ENCODE measurements at regions not wholly inside any gene's neighbourhood (a gene's known extent, or its start where the extent isn't known, plus 50 kb on each side); places are given as distances from the start of the nearest gene placed in this dataset.

- no peak for DNase-seq
Measured at GRCh38 chr6:163663575-163663974, 249.1 kb downstream of the QKI start.

DNA sequence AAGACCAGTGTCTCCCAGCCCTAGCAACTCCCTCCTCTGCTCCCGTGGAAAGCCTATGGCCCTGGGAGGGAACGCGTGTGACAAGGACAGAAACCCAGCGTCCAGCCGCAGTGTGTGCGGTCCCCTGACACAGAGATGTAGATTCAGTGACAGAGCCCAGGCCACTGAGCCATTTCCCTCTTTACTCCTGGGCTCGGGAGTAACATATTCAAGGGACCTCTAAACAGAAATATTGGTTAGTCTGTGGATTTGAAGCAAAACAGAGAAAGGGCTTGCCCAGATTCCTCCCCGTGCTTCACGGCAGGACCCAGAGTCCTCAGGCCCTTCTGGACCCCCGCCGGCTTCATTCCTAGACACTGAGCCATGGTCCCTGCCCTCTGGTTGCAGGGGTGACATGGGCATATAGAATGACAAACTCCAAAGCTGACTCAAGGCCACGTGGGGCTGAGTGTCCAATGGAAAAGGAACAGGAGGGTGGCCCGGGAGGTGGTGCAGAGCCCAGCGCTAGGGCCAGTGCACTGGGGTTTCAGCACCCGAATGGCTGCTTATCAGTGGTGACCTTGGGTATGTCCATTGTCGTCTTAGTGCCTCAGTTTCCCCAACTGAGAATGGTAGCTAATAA lies 248.2 kb downstream of the QKI start:
- DNase-seq = no peak

DNA sequence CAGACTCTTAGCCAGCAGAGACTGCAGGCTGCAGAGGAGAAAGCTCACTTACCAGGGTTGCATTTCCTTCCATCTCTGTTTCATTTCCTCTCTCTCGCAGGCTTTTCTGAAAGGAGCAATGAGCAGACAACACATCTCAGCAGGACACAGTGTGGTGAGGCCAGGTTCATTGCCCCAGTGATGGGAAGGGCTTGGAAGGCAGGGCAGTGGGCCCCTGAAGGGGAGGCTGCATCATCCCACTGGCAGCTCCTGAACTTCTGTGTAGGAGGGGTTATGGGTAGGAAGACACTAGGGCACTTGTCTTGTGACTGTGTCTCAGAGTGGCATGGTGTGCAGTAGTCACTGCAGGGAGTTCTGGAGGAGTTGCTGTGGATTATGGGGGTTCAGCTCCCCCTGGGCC lies 246.8 kb downstream of the QKI start:
- no peak for DNase-seq

GRCh38 chr6:163659803-163660202 lies 245.3 kb downstream of the QKI start:
- no peak for DNase-seq

DNA sequence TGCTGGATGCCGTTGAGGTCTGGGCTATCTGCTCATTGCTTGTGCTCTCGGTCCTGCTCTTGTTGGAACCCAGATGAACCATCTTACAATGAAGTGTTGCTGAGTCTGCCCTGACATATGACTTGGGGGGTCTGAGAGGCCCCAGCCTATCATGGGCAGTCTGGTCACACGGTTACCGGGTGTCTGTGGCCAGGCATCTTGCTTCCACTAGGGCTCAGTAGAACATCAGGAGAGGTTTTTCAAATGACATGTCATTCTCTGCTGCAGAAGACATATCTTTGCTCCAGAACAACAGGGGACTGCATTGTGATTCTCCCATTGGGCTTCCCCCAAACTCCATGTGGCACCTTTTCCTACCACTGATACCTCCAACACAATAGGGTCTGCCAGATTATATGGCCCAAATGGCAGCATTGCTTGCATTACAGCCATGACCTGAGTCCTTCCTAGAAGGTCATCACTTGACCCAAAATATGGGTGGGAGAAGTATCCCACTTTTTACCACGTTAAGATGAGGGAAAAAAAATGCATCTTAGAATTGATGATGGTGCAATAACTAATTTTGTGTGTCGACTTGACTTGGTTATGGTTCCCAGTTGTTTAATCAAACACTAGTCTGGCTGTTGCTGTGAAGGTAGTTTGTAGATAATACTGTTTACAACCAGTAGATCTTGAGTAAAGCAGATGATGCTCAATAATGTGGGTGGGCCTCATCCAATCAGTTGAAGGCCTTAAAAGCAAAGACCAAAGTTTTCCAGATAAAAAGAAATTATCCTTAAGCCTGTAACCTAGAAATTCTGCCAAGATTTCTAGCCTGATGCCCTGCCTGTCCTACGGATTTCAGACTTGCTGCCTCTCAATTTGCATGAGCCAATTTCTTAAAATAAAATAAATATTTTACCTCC lies 241.0 kb downstream of the QKI start:
- no peak for DNase-seq

GRCh38 chr6:163651915-163652668 lies 237.6 kb downstream of the QKI start:
- no peak for DNase-seq

GRCh38 chr6:163651426-163651825 lies 236.9 kb downstream of the QKI start:
- DNase-seq = no peak

GRCh38 chr6:163648868-163649267 lies 234.3 kb downstream of the QKI start:
- no peak for DNase-seq

DNA sequence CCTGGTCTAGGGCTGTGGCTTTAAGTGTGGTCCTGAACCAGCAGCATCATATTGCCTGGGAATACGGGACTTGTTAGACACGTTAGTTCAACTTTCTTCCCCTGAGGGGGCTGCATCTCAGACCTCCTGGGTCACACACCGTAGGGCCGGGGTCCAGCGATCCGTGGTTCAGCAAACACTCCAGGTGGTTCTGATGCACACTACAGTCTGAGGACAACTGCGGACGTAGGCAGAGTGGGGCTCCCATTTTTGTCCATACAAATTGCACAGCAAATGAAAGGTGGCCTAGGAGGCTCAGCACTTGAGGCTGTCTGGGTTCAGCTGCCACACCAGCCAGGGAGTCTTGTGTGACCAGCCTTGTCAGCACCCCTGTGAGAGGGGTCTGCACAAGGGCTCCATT lies 233.1 kb downstream of the QKI start:
- no peak for DNase-seq

GRCh38 chr6:163646866-163647265 lies 232.3 kb downstream of the QKI start:
- DNase-seq = no peak

DNA sequence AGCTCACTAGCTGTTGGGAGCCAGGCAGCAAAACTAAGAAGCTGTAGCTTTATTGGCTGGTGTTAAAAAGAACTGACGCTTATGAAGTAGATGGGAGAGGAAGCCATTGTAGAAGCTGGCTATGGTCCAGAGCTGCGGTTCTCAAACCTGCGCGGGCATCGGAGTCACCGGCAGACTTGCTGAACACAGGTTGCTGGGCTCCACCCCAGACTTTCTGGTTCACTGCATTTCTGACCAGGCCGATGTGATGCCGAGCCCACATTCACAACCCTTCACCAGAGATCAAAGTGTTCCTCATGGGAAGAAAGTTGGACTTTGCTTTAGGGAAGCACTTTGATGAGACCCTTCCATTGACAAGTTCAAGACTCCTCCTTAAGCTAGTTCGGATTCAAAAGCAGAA lies 231.6 kb downstream of the QKI start:
- no peak for DNase-seq

- no peak for DNase-seq
Measured at GRCh38 chr6:163645560-163645959, 231.0 kb downstream of the QKI start.

DNA sequence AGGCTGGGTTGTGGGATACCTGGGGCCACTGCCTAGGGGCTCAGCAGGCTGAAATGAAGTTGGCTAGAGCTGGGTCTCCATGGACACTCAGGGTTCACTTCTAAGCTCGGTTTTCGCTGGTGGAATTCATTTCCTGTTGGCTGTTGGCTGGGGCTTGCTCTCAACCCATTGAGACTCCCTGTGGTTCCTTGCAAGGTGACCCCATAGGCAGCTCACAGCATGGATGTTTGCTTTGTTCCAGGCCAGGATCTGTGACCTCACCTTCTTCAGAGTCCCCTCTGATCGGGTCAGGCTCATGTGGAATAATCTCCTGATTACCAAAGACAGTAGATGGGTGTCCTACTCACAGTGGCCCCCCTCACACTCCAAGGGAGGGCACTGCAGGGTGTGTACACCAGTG lies 229.3 kb downstream of the QKI start:
- DNase-seq = no peak

DNA sequence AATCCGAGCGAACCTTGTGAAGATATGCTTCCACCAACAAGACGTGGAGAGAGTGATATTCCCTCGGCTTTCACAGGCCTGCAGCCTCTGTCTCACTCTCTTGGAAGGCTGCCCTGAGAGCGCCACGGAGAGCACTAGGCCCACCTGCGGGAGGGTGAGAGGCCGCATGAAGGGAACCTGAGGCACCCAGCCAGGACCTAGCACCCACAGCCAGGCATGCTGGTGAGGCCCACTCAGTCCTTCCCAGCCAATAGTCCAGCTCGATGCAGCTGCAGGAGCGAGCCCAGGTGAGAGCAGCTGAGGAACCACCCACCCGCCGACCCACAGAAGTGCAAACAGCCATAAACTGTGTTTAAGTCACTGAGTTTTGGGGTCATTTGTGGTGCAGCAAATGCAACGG lies 227.2 kb downstream of the QKI start:
- DNase-seq = no peak

DNA sequence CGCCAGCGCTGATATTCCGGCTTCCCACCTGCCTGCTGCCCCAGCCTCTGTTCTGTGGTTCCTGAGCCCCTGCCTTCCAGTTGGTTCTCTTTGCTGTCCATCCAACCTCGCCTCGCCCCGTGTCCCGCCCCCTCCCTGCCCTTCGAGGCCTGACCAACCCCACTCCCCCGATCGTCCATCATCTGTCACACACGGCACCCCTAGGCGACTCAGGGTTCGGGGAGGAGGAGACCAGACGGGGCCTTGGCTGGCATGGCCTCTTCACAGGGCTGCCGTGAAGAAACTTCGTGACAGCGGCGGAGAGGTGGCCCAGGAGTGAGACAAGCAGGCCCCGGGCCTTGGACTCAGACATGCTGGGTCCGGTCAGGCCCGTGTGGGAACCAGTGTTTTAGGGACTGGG lies 226.1 kb downstream of the QKI start:
- DNase-seq = no peak

DNA sequence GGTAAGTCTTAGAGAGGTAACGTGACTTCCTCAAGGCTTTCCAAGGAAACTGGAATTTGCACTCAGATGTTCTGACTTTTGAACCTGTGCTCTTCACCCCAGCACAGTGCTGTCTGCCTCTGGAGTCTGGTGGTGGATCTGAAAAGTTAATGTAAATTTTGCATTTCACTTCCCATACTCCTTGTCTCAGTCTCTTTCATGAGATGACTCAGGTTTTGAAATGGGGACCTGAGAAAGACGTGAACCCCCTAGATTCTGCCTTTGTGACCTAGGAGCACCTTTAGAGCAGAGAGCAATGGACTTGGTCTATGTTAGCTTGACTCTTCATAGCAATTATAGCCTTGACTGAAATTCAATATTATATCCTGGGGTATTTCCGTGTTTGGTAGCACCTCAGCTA lies 223.0 kb downstream of the QKI start:
- no peak for DNase-seq

DNA sequence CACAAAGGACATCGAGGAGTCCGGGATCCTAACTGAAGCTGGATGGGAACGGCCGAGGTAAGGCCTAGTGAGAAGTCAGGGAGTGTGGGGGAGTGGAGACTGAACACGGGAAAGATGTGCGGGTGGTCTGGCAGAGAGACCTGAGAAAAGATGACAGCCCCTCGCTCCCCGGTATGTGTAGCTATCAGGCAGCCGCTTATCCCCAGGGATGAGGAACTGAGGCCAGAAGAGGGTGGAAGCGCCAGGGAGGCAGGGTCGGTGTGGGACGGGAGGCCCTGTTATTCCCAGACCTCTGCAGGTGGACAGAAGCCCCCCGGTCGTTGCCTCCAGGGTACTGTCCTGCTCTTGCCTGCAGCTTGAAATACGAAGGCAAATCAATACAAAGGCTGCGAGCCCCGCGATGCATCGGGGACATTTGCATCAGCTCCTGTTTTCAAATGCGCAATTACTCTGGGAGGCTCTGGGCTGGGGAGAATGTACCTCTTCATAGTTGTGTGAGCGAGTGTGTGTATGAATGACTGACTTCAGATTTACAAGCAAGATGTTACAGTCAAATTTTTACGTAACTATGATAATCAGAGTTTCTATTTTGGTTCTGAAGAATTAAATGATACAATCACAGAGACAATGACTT lies 221.3 kb downstream of the QKI start:
- DNase-seq = no peak

DNA sequence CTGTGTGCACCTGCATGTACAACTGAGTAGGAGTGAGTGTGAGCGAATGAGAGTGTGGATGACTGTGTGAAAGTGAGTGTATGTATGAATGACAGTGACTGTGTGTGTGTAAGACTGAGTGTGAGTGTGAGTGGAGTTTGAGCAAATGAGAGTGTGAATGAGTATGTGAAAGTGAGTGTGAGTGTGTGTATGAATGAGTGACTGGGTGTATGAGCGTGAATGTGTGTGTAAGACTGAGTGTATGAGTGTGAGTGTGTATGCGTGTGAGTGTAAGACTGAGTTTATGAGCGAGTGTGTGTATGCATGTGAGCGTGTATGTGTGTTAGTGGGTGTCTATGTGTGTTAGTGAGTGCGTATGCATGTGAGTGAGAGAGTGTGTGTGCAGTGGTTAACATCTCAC lies 220.8 kb downstream of the QKI start:
- no peak for DNase-seq

DNA sequence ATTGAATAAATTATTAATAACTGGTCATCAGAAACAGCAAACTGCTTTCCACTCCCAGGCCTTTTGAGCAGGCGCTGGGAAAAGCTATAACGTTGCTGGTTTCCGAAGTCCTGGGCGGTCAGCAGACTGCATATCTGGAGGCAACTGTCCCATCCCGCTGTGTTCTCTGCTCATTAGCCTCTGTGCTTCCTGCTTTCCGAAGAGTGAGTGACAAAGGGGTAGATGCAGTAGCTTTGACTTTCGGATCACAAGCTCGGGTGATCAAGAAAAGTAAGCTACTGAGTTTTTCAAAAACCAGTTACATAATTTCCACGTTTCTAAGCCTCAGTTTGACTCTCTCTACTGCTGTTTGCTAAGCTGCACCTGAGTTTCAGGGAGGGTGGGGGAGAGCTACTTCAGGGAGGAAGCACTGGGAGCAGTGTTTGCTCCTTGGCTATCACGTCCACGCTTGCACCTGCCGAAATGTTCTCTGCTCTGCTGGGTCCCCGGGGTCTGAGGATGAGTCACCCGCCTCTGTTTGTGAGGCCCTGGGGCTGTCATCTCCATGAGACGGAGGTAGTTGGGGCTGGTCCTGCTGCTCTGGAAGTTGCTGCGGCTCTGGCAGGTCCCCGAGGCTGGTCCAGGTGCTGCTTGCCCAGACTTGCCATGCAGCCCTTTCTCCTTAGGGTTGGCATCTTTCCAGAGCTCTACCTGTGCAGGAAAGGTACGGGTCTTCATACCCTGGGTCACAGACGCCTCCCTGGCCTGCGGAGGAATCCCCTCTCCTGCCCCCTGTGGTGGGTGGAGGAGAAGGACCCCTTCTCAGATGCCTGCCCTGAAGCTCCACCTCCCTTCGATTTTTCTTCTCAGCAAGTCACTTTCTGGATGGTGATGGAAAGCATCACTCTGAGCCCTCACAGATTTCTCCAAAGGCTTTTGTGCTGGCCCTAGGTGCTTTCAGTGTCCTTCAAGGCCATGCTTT lies 220.0 kb downstream of the QKI start:
- no peak for DNase-seq

DNA sequence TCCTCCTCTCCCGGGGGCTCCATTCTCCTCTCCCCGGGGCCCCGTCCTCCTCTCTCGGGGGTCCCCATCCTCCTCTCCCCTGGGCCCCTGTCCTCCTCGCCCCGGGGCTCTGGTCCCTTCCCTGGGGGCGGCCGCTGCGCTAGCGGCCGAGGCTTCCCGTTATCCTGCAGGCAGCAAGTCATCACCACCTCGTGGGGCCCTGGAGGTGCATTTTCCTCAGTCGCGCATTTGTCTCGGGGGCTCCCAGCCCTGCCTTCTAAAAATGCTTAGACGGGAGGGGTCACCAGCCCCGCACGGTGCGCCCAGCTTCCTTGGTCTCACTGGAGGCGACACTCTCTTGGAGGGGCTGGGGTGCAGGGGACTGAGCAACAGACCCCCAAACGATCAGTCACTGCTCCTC lies 216.5 kb downstream of the QKI start:
- no peak for DNase-seq

- DNase-seq = no peak
Measured at GRCh38 chr6:163630572-163630971, 216.1 kb downstream of the QKI start.

GRCh38 chr6:163630096-163630495 lies 215.6 kb downstream of the QKI start:
- DNase-seq = no peak
